ENCODE measurements at regions not wholly inside any gene's neighbourhood (a gene's known extent, or its start where the extent isn't known, plus 50 kb on each side); places are given as distances from the start of the nearest gene placed in this dataset.

DNA sequence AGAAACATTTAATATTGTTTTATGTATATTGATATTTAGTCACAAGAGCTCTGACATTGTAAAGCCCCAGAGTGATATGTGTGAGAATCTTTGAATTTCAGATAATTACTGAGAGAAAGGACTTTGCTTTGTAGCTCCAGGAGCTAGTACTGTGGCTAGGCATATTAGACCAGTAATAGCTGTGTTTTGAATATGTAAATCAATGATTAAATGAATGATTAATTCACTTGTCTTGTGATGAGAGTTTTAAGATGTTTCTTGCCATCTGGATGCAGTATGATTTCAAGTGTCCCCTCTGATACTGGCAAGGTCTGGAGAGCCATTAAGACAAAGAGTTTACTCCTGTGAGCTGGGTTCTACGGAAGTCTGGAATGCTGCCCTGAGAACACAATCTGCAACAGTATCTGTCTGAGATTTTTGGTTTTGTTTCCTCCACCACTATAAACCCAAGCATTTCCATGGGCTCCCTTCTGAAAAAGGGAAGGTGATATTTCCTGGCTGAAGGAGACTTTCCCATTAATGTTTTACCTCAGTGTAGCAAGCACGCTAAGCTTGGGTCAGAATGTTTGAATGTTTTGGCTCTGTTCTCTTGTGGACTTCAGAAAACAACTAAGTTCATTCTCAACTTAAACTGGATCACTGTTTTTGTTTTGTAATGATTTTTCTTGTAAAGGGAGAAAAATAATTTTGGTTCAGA, 61.3 kb upstream of the BICC1 start:
- DNase-seq: peak; percentile 1 to 67

DNA sequence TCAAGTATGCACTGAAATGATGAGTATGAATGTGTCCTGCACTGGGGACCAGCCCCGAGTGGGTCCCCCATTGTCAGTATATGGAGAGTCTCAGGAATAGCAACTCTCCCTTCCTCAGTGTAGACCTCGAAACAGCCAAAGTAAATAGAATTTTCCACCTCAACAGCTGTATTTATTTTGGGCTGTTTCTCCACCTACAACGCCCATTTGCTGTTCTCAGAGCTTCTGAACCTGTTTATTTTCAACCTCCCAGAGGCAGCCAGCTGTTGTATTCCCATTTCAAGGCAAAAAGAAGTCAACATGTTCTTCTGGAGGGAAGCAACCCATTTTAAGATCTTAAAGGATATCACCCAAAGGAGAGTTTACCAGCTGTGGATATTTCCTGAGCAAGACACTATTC, 59.6 kb upstream of the BICC1 start:
- no peak for DNase-seq

DNA sequence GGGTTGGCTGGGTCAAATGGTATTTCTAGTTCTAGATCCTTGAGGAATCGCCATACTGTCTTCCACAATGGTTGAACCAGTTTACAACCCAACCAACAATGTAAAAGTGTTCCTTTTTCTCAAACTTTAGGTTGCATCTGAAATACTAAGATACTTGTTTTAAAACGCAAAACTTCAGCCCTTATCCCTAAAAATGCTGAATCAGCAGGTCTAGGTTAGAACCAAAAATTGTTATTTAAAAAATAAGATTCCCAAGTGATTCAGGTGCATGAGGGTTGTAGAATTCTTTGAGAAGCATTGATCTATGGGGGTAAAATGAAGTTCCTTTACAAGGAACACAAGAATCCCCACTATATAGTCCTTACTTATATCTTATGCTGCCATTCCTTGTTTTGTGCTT, 56.5 kb upstream of the BICC1 start:
- no peak for DNase-seq

DNA sequence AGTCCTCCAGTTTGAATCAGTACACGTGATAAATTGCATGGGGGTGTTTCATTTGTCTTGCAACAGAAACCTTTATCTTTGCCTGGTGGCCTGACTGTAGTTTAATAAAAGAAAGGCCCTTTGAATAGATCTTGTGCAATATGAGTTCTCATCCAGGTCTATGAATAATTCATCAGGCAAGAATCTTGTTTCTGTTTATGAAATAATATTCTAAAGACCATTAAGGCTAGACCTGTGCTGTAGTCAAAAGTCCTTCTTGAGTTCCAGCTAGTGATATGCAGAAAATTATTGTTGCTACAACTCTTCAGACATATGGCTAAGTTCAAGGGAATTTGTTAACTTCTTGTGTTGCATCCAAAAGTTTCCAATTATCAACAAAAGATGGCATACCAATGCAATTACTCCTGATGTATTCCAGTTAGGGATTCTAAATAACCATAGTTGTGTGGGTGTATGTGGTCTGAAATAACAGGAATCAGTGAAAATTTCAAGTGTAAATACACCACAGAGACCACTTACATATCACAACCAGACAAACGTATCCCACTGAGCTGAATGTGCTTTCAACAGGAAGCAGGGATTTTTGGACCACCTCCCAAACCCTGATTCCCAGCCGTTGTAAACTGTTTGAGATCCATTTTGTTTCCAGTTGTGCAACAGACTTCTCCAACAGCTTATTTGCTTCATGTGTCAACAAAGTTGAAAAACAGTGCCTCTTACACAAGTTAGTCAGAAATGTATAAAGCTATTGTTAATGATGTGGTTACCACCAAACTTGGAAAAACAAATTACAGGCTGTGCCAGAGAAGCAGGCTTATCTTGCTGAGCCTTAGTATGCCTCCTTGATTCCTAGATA, 54.7 kb upstream of the BICC1 start:
- DNase-seq: no peak

DNA sequence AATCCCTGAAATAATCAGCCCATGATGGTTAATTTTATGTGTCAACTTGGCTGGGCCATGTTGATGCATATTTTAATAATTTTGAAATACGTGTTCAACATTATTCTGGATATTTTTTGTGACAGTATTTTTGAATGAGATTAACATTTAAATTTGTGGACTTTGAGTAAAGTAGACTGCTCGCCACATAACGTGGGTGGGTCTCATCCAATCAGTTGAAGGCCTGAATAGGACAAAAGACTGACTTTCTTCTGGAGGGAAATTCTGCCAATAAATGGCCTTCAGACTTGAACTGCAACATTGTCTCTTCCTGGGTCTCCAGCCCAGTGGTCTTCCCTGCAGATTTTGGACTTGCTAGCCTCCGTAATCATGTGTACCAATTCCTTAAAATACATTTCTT, 53.6 kb upstream of the BICC1 start:
- no peak for DNase-seq

- no peak for DNase-seq
Measured at GRCh38 chr10:58460157-58460556, 52.5 kb upstream of the BICC1 start.

- no peak for DNase-seq
Measured at GRCh38 chr10:58462863-58463507, 49.7 kb upstream of the BICC1 start.

All from NCI-H524 (cell line).